GM21737 (cell line): ENCODE measurements at regions not wholly inside any gene's neighbourhood (a gene's known extent, or its start where the extent isn't known, plus 50 kb on each side); places are given as distances from the start of the nearest gene placed in this dataset.

Experiments
- ATAC-seq: cut with Tn5 transposase; IDR thresholded peaks from one replicate; pipeline ENCODE4 v1.9.1; 2021; ENCODE audit warnings: mild to moderate bottlenecking, moderate library complexity; ENCODE audit not compliant: unreplicated experiment

DNA sequence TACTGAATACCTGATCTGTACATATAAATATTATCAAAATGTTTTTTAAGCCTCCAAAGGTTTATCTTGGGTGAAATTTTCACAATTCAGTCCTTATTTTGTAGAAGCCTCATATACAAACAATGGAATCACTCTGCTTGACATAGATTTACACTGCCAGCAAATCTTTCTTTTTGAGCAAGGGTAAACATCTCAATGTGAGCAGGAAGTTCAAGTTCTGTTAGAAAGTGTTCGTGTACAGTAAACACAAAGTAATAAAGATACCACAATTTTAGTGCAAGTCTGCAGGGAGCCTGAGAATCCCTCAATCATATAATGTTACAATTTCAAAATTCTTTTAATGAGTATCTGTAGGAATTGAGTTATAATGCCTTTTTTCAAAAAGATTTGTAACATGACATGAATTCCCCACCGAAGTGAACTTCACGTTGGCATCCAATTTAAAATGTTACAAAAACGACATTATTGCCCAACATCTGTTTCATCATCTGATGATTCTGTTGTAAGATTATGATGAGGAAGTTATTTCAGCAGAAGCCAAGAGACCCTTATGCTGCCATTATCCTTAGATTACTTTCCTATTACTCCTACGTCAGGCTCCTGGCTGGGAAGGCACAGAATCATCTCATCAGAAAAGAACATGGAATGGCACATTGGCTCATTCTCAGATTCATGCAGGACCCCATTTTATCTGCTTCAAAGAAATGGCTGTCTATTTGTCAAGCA, 283.9 kb upstream of the ACVR2A start:
- no peak for ATAC-seq

GRCh38 chr2:147559070-147559725, 285.6 kb upstream of the ACVR2A start:
- no peak for ATAC-seq

GRCh38 chr2:147558620-147559019, 286.2 kb upstream of the ACVR2A start:
- ATAC-seq = no peak

- ATAC-seq = no peak
Measured at GRCh38 chr2:147554521-147555107, 290.2 kb upstream of the ACVR2A start.

DNA sequence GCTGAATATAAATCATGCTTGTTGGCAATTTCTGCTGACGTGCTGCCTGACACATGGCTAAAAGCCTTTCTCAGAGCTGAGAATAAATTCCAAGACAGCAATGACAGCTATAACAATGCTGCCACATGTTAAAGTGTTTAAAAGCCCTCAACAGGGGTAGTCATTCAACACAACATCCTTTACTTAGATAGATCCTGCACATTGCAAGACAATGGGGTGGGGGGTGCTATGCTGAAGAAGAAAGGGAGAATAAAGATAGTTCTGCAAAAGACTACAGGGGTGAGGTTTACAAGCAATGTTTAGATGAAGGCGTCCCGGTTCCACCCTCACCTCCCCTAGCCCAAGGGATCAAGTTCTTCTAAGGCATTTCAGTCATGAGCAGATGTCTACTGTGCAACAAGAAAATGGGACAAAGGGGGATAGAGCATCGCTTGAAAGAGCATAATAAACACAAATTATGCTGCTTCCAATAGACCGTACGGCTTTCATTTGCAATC, 291.0 kb upstream of the ACVR2A start:
- ATAC-seq = no peak

DNA sequence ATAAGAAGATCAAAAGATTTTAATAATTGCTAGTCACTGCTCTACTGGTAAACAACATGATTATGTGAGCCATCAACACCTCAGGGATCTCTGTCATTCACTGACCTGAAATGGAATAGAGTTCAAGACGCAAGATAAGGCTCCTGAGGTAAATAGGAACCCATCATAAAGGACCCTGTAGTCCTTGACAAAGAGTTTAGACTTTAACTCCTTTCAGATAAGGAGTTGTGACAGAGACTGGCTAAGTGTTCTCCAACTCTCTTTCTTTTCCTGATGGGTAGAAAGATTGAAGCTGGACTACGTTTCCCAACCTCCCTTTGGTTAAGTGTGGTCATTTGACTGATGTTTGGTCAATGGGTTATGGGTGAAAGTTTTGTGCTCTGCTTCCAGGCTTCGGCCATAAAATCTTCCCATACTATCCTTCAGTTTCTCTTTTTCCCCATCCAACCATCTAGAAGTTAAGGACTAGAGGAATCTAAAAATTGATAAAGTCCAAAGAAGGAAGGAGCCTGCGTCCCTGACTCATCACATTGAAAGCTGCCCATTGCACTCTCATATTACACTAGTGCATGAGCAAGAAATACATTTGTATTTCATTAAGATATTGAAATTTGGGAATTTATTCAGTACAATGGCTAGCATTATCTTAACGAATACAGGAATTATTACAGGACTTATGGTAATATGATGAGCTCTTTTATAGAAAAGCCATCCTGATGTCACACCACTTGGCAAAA, 293.7 kb upstream of the ACVR2A start:
- no peak for ATAC-seq

GRCh38 chr2:147549054-147549453, 295.8 kb upstream of the ACVR2A start:
- ATAC-seq = no peak

DNA sequence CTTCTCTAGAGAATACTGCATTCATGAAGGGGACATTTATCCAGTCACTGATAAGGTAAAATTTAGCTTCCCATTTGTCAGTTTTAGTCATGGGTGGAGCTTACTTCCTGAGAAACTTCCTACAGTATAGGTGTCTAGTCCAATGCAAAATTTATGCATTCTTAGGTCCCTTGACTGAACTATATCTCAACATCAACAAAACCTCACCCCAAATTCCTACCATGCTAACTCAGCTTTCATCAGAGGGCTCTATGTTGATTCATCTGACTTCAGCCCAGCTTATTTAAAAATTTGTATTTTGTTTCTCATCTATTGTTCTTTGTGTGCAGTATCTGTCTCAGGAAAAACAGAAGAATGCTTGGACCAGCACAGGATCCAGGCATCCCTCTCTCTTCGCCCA, 296.4 kb upstream of the ACVR2A start:
- no peak for ATAC-seq

DNA sequence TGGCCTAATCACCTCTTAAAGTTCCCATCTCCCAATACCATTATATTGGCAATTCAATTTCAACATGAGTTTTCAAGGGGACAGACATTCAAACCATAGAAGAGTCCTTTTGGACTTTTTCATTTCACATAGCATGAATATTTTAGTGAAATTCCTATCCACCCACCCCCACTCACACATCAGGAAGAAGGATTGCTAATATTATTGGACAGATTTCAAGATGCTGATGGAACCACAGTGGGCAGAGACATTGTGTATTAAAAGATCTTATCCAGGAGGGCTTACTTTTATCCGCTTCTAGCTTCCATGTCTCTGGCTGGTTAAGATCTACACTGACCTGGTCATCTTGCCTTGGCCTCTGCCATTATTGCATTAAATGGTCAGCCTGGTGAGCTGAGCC, 297.4 kb upstream of the ACVR2A start:
- ATAC-seq = no peak

- no peak for ATAC-seq
Measured at GRCh38 chr2:147546109-147546508, 298.7 kb upstream of the ACVR2A start.

DNA sequence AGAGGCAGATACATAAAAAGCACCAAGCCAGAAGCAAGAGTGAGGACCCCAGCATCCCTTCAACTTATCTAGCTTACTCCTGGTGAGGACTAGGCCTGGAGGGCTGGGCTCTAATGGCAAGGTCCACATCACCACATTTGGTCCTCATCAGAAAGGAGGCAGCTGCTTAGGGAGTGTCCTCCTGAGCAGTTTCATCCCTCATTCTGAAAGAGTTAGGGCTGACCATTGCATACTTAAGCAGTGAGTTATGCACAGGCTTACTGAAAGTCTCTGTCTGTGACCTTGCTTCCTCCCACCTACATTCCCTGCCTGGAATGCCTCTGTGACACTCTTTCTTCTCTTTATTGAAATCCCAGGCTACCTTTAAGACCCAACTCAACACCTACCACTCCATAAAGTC, 301.8 kb upstream of the ACVR2A start:
- ATAC-seq = no peak

DNA sequence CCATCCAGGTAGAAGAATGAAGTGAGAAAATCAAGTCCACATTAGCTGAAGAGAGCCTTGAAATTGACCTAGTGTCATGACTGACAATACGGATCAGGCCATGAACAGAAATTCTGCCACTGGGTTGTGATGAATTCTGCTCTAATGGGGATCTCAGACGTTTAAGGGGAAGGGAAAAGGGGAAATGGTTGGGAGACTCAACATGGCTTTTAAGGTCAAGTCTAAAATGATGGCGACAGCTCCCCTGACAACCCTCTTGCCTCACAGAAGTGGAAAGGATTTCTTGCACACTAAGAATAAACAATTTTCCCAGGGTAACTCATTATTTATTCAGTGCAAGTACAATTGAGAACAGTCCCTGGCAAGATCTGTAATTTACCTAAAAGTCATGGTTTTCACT, 302.5 kb upstream of the ACVR2A start:
- ATAC-seq = no peak

DNA sequence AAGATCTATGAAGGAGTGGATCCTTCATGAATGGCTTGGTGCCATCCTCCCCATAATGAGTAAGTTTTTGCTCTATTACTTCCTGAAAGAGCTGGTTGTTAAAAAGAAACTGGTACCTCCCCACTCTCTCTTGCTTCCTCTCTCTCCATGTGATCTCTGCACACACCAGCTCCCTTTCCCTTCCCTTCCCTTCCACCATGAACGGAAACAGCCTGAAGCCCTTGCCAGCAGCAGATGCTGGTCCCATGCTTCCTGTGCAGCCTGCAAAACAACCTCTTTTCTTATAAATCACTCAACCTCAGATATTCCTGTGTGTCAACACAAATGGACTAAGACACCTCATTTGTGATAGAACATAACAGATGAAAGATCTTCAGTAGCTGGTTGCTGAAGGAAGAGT, 303.5 kb upstream of the ACVR2A start:
- no peak for ATAC-seq

DNA sequence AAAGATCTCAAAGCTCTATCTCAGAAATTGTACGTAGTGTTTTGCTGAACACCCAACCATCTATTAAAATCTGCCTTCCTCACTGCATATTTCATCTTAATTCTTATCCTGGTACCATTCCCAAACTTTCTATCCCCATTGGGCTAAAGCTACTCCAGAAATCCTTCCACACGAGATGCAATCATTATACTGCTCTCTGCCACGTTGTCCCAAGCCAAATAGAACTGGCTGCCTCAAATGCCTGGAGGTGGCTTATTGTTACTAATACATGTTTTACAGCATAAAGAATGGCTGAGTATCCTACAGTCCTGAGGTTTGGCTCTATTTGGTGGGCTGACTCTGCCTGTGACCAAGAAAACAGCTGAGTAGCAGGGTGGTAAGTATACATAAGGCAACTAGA, 306.0 kb upstream of the ACVR2A start:
- no peak for ATAC-seq

GRCh38 chr2:147538088-147538487, 306.7 kb upstream of the ACVR2A start:
- no peak for ATAC-seq

DNA sequence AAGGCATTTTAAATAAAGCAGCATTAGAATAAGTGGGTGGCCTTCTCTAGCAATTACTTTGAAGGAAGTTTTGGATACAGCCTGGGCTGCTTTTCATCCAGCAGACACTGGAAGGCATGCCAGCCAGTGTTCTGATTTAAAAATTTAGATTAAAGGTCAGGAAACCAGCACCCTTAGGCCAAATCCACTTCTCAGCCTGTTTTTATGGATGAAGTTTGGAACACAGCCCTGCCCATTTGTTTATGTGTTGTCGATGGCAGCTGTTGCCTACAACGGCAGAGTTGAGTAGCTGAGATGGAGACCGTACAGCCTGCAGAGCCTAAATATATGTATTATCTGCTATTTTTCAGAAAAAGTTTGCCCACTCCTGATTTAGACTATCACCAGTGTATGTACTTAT, 313.6 kb upstream of the ACVR2A start:
- no peak for ATAC-seq

DNA sequence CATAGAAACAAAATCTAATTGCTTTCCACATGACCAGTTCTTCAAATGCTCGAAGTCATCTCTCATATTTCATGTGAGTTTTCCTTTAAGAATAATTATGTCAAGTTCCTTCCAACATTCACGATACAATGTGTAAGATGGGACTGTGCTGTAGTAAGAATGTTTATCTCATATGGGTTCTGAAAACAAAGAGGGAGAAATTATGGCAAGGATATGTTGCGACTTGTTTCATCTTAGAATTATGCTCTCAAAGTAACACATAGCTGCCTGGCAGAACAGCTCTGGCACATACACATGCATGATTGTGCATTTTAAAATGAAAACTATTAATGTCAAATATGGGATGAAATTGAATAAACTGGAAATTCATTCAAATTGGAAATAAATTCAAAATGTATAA, 314.8 kb upstream of the ACVR2A start:
- ATAC-seq = no peak

- ATAC-seq = no peak
Measured at GRCh38 chr2:147525819-147526489, 318.9 kb upstream of the ACVR2A start.

DNA sequence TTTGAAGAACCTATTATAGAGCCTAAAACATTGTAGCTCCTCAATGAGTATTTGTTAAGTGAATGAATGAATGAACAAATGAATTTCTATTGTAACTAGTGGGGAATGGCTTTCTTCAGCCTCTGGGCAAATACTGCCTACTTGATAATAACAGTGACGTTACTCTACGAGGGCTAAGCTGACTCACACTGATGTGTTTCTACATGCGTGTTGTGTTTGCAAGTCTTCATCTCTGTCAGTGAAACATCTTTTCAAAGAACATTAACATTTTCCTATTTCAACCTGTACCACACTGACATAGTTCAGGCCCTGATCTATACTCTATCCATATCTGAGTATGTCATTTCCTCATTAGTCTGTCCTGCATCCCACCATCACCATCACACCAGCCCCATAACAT, 319.9 kb upstream of the ACVR2A start:
- ATAC-seq = no peak

DNA sequence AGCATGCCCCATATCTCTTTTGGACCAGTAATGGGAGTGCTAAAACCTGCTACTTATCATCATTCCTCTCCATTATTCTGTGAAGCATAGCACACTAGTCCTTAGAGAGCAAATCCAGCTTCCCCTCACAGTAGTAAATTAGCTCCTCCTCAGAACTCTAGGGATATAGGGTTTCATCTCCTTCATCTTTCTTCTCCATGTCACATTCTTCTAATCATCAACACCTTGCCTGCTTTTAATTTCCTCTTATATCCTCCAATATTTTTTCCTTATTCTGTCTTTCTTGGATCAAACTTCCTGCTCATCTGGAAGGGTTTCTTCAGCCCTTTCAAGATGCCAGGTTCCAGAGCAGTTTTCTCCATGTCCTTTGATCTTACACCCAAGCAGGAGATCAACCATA, 321.4 kb upstream of the ACVR2A start:
- ATAC-seq = no peak

DNA sequence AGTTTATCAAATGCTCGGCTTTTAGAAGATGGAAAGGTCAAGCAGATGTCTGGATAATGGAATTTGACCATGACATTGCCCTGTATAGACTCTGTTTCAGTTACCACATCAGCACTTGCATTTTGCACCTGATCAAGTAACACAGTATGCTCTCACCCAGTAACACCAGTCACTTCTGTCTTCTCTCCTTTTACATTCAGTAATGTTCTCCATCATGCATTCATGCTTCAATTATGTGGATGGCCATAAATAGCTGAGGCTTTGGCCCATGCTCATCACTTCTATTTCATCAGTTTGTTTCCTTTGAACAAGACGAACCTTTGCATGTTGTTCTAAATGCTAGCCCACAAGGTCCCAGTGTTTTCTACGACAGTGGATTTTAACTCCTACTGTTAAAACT, 322.9 kb upstream of the ACVR2A start:
- no peak for ATAC-seq
